ENCODE measurements at regions not wholly inside any gene's neighbourhood (a gene's known extent, or its start where the extent isn't known, plus 50 kb on each side); places are given as distances from the start of the nearest gene placed in this dataset.

DNA sequence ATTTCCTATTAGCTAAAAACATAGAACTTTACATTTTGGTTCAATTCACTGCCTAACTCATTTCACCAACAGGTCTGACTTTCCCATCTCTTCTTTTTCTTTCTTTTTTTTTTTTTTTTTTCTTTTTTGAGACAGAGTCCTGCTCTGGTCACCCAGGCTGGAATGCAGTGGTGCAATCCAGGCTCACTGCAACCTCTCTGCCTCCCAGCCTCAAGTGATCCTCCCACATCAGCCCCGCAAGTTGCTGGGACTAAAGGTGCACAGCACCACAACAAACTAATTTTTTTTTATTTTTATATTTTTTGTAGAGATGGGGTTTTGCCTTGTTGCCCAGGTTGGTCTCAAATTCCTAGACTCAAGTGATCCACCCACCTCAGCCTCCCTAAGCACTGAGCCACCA lies 57.8 kb upstream of the HNRNPA3 start:
- DNase-seq (ENCODE audit: low read depth), result no peak

DNA sequence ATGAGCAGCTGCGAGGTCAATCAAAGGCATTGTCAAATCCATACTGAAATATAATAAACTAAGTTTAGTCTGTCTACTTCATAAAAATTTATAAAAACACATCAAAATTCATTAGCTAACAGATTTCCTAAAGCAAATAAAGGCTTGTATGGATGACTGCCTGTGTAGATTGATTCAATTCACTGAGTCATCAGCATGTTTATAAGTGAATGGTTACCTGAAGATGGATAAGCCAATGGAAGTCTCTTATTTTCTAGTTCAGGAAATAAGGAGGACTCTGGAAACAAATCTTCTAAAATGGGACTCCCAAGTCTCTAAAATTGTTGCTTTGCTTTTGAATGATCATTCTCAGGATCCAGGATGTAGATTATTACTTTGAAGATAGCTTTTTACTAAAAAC lies 57.0 kb upstream of the HNRNPA3 start:
- DNase-seq (ENCODE audit: low read depth), result no peak

DNA sequence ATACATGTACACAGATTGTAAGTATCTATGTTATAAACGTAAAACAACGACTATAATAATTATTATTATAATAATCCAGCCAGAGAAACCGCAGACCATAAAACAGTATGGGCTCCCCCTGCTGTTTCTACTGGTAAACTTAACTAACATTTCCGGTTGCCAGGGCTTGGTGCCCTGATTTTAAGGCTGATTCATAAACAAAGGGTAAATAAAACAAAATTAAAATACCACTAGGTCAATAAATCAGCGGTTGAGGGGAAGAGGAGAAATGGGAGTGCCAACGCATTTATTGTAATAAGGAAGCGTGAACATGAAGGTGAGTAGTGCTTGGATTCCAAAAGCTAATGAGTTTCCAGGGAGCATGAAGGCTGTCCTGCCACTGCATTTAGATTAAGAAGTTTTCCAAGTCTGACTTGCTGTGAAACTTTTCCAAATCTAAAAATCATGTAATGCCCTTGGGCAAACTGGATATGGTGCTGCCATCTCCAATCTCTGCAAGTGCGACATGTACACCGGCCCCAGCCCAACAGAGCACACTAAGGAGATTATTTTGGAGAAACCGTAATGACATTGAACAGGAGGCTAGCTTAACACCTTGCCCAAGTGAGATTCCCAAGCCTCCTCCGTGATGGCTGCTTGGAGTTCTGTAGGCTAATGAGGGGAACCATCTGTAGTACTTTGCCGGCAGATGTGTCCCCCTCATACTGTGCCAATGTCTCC lies 50.7 kb upstream of the HNRNPA3 start:
- DNase-seq (ENCODE audit: low read depth), result peak; percentile 36
